AG04449 (cell line): ENCODE measurements at regions not wholly inside any gene's neighbourhood (a gene's known extent, or its start where the extent isn't known, plus 50 kb on each side); places are given as distances from the start of the nearest gene placed in this dataset.

Experiments used
- CTCF ChIA-PET: fragments of 350-600 bp; formaldehyde crosslinking; extraction: SDS; loops from one replicate; lab custom pipeline; 2021; ENCODE audit warnings: antibody characterized with exemption; lab: Yijun Ruan, JAX
- POLR2A ChIA-PET: fragments of 400-600, 350-600 bp; formaldehyde crosslinking; extraction: SDS; loops from one replicate; lab custom pipeline; 2020; ENCODE audit warnings: antibody characterized with exemption, inconsistent platforms; lab: Yijun Ruan, JAX
- DNase-seq: peaks from one replicate; pipeline ENCODE4 v3.0.0-alpha.2; 2010; ENCODE audit warnings: low read depth, low spot score
- H3K4me3 ChIP-seq: 2 replicates; pipeline ENCODE4 v1.5.1; 2011; ENCODE audit warnings: low read depth, mild to moderate bottlenecking, control low read depth, low read length
- CTCF ChIP-seq: IDR thresholded peaks from one replicate; pipeline ENCODE4 v1.5.1; 2011; ENCODE audit warnings: mild to moderate bottlenecking, moderate library complexity, low read length, control low read depth, inconsistent platforms; ENCODE audit not compliant: insufficient read depth; ENCODE audit errors: missing control alignments

GRCh38 chr10:78212060-78212785 lies 178.6 kb downstream of the RPS24 start:
- DNase-seq = no peak
- TF ChIP-seq CTCF = no peak
- POLR2A ChIA-PET = interaction anchor here (0.6 kb wide), 1 partner anchor 874 kb away, joined by 3 read pairs; no protein-coding TSS in a partner anchor
- CTCF ChIA-PET = interaction anchor here (0.9 to 1.5 kb wide), 6 partner anchors 14 to 983 kb away, joined by 3 to 10 read pairs (median 4); no protein-coding TSS in a partner anchor
- H3K4me3 ChIP-seq = no peak overlapping the region

- no peak overlapping the region for H3K4me3 ChIP-seq
- CTCF ChIA-PET = interaction anchor here (0.7 to 1.5 kb wide), 6 partner anchors 90 to 983 kb away, joined by 3 to 10 read pairs (median 4); no protein-coding TSS in a partner anchor
- POLR2A ChIA-PET = interaction anchor here (0.6 kb wide), 1 partner anchor 873 kb away, joined by 3 read pairs; no protein-coding TSS in a partner anchor
- DNase-seq = no peak
- no peak for TF ChIP-seq CTCF
Measured at GRCh38 chr10:78212786-78213175, 179.1 kb downstream of the RPS24 start.

- POLR2A ChIA-PET = no interaction called here
- no peak overlapping the region for H3K4me3 ChIP-seq
- TF ChIP-seq CTCF = no peak
- CTCF ChIA-PET = interaction anchor here (1.0 to 1.2 kb wide), 2 partner anchors 11 to 67 kb away, joined by 3 read pairs; no protein-coding TSS in a partner anchor
- no peak for DNase-seq
Measured at GRCh38 chr10:78214955-78215354, 181.3 kb downstream of the RPS24 start.

- POLR2A ChIA-PET = interaction anchor here (0.6 kb wide), 1 partner anchor 23 kb away, joined by 3 read pairs; no protein-coding TSS in a partner anchor
- TF ChIP-seq CTCF = no peak
- no peak overlapping the region for H3K4me3 ChIP-seq
- DNase-seq = peak; percentile 45
- CTCF ChIA-PET = interaction anchor here (0.7 to 1.3 kb wide), 4 partner anchors 10 to 114 kb away, joined by 3 read pairs; no protein-coding TSS in a partner anchor
Measured at GRCh38 chr10:78215645-78216044, 182.0 kb downstream of the RPS24 start.

GRCh38 chr10:78217336-78217735 lies 183.7 kb downstream of the RPS24 start:
- ChIA-PET POLR2A (no interaction called here), CTCF (interaction anchor here (1.2 to 1.4 kb wide), 2 partner anchors 12 to 87 kb away, joined by 3 read pairs; no protein-coding TSS in a partner anchor)
- no peak overlapping the region for H3K4me3 ChIP-seq
- no peak for TF ChIP-seq CTCF
- no peak for DNase-seq
